ENCODE measurements at regions not wholly inside any gene's neighbourhood (a gene's known extent, or its start where the extent isn't known, plus 50 kb on each side); places are given as distances from the start of the nearest gene placed in this dataset.

GRCh38 chr1:78387201-78387600 lies 103.6 kb upstream of the PTGFR start:
- Mint-ChIP-seq H3K9me3 (no peaks in the 10 kb centered on the region), H3K4me3 (no peak overlapping the region), H3K27ac (no peak overlapping the region), H3K27me3 (no peaks in the 10 kb centered on the region), H3K36me3 (ENCODE audit: low read depth) (no peaks in the 10 kb centered on the region), H3K4me1 (no peaks in the 10 kb centered on the region)
- ChIA-PET CTCF (no interaction called here), POLR2A (no interaction called here)
- ATAC-seq (ENCODE audit: low read depth) (no peak), DNase-seq (no peak)
- intact Hi-C loops (cut with micrococcal nuclease): no loop called here
- no peak for TF ChIP-seq CTCF (IDR thresholded peaks at IDR 0.05)

DNA sequence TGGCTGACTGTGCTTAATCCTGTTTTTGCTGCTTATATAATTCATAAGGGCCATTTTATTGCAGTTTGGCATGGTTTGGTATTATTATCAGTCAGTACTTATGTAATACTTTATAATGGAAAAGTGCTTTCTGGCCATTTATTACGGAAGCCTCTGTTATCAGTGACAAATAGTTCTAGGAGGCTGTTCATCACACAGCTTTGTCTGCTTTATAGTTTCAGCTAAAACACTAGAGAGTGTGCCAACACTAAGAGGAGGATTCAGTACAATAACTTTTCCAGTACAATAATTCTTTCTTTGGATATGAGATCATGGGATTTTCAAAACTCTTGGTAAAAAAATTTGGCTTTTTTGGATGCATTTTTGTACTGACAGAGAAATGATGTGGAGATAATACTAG lies 102.9 kb upstream of the PTGFR start:
- CTCF ChIA-PET: no interaction called here
- Mint-ChIP-seq H3K9me3 (no peaks in the 10 kb centered on the region), H3K4me3 (no peak overlapping the region), H3K27ac (no peak overlapping the region), H3K27me3 (no peaks in the 10 kb centered on the region), H3K4me1 (no peaks in the 10 kb centered on the region), H3K36me3 (ENCODE audit: low read depth) (no peaks in the 10 kb centered on the region)
- DNase-seq (no peak), ATAC-seq (ENCODE audit: low read depth) (no peak)
- no peak for TF ChIP-seq CTCF (IDR thresholded peaks at IDR 0.05)
- POLR2A ChIA-PET: no interaction called here
- intact Hi-C loops (cut with micrococcal nuclease): no loop called here

DNA sequence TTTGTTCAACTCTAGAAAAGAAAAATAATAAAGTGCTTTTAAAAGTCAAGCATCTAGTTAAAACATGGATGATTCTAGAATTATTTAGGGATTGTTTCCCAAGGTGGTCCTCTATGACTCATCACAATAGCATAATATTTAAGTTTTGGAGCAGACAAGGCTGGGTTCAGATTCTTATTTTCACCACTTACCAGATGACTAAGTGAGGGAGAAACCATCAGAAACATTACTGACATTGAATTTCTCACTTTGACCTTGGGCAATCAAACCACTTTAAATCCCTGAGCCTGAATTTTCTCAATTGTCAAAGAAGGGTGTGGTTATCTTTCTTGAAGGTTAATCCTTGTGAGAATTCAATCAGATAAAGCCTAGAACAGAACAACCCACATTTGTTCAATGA lies 102.5 kb upstream of the PTGFR start:
- no peak for TF ChIP-seq CTCF (IDR thresholded peaks at IDR 0.05)
- Mint-ChIP-seq H3K27ac (no peak overlapping the region), H3K9me3 (no peaks in the 10 kb centered on the region), H3K4me1 (no peaks in the 10 kb centered on the region), H3K4me3 (no peak overlapping the region), H3K27me3 (no peaks in the 10 kb centered on the region), H3K36me3 (ENCODE audit: low read depth) (no peaks in the 10 kb centered on the region)
- ATAC-seq (ENCODE audit: low read depth) (no peak), DNase-seq (no peak)
- intact Hi-C loops (cut with micrococcal nuclease): no loop called here
- ChIA-PET POLR2A (no interaction called here), CTCF (no interaction called here)

DNA sequence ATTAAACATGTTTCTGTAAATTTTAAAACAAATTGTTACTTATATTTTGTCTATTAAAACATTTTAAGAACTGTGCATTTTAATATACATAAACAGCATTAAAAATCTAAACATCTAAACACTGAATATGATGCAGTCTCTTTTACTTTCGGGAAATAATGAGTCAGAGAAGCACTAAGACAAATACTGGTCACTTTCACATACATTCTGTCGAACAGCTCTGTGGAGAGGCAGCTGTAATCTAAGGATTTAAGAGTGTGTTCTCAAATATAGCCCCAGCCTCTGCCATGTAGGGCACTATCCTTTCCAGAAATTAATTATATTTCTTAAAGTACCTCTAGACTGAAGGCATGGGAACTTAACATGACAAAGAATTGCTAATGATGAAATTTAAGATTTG lies 89.6 kb upstream of the PTGFR start:
- CTCF ChIA-PET: no interaction called here
- ATAC-seq (ENCODE audit: low read depth): no peak
- H3K9me3 Mint-ChIP-seq: no peaks in the 10 kb centered on the region
- POLR2A ChIA-PET: no interaction called here
- H3K27ac Mint-ChIP-seq: no peak overlapping the region
- no peaks in the 10 kb centered on the region for H3K27me3 Mint-ChIP-seq
- H3K4me3 Mint-ChIP-seq: no peak overlapping the region
- intact Hi-C loops (cut with micrococcal nuclease): no loop called here
- no peak for TF ChIP-seq CTCF (IDR thresholded peaks at IDR 0.05)
- H3K36me3 Mint-ChIP-seq (ENCODE audit: low read depth): no peaks in the 10 kb centered on the region
- no peaks in the 10 kb centered on the region for H3K4me1 Mint-ChIP-seq
- no peak for DNase-seq

DNA sequence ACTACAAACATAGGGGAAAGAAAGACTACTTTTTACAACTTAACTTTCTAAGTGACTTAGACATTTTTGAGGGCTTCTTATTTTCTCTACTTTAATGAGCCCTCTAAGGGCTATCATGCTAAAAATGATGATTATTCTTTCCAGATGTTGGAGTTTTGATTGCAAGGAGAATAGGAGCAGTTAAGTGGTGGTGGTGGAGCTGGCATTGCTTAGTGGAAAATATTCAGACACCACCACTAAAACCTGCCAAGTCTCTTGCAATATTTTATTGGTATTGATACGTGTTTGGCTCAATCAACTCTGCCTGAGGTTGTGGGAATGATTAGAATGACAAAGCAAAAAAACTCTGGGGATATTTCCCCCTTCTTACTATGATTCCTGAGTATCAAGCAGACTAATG lies 82.6 kb upstream of the PTGFR start:
- POLR2A ChIA-PET: no interaction called here
- peaks cover 13% of the 10 kb centered on the region for H3K9me3 Mint-ChIP-seq
- no peak overlapping the region for H3K4me3 Mint-ChIP-seq

More for the DNA sequence above, 82.6 kb upstream of the PTGFR start:
- ATAC-seq (ENCODE audit: low read depth) (no peak), DNase-seq (no peak)
- CTCF ChIA-PET: no interaction called here
- intact Hi-C loops (cut with micrococcal nuclease): no loop called here
- Mint-ChIP-seq H3K36me3 (ENCODE audit: low read depth) (no peaks in the 10 kb centered on the region), H3K4me1 (no peaks in the 10 kb centered on the region), H3K27me3 (no peaks in the 10 kb centered on the region), H3K27ac (no peak overlapping the region)
- TF ChIP-seq CTCF (IDR thresholded peaks at IDR 0.05): no peak
